Transverse colon (tissue), 4 donors: ENCODE measurements at regions not wholly inside any gene's neighbourhood (a gene's known extent, or its start where the extent isn't known, plus 50 kb on each side); places are given as distances from the start of the nearest gene placed in this dataset.

ENCODE experiments used
- DNase-seq: peaks from one replicate; pipeline ENCODE4 v3.0.0-alpha.2; 2019
- H3K27ac ChIP-seq, 4 donors: fragments of 200-600 bp; sonication (generic); 2 replicates each; pipeline ENCODE4 v1.5.1; 2016 to 2018; ENCODE audit warnings: inconsistent platforms in 4 of 4
- H3K27me3 ChIP-seq: fragments of 200-600 bp; sonication (generic); 2 replicates; pipeline ENCODE4 v1.5.1; 2017; ENCODE audit warnings: inconsistent platforms
- H3K36me3 ChIP-seq, 4 donors: fragments of 200-600 bp; sonication (generic); 2 replicates each; pipeline ENCODE4 v1.5.1; 2017 to 2019; ENCODE audit warnings: inconsistent platforms in 4 of 4
- H3K4me1 ChIP-seq, 4 donors: fragments of 200-600 bp; sonication (generic); 2 replicates each; pipeline ENCODE4 v1.5.1; 2017 to 2020; ENCODE audit warnings: inconsistent platforms in 4 of 4
- H3K4me3 ChIP-seq, 4 donors: fragments of 200-600 bp; sonication (generic); 1 replicate in 1 of 4; 2 replicates in 3 of 4; pipeline versions ENCODE4 v1.5.1 to v1.6.1; 2017 to 2019; ENCODE audit warnings: inconsistent platforms in 4 of 4
- H3K9me3 ChIP-seq, 2 donors: fragments of 200-600 bp; sonication (generic); 2 replicates each; pipeline ENCODE4 v1.5.1; 2017 to 2019; ENCODE audit warnings: inconsistent platforms in 2 of 2
- EP300 ChIP-seq: sonication (generic); formaldehyde crosslinking; IDR thresholded peaks from one replicate; pipeline ENCODE4 v1.6.1; 2017; ENCODE audit warnings: antibody characterized with exemption, low read depth
- POLR2A ChIP-seq: fragments of 450-650 bp; IDR thresholded peaks from one replicate; pipeline ENCODE4 v1.6.1; 2016; ENCODE audit warnings: antibody characterized with exemption, mild to moderate bottlenecking, moderate library complexity
- POLR2AphosphoS5 ChIP-seq, 3 donors: sonication (generic); formaldehyde crosslinking; IDR thresholded peaks; one replicate each; pipeline ENCODE4 v1.6.1; 2016; ENCODE audit warnings: antibody characterized with exemption in 3 of 3
- WGBS, 2 donors: methylation state at CpG; one replicate each; pipeline ENCODE4 v1.1.5; 2018; ENCODE audit warnings: low coverage in 1 of 2; 5-methylcytosine and 5-hydroxymethylcytosine counted together
- in situ Hi-C, 4 donors: fragments of 200-750 bp; cut with MboI; loops; one replicate each; pipeline versions ENCODE4 v1.15.0 to v1.15.1; 2017; ENCODE audit warnings: low sequenced_read_pairs in 3 of 4, low pct_ligation_motif_present in 1 of 4, low pct_unique_long_range_greater_than_20kb in 1 of 4
- intact Hi-C: fragments of 100-400 bp; cut with DNase I; formaldehyde crosslinking; loops from one replicate; pipeline ENCODE4 v1.15.1; 2023; ENCODE audit warnings: low total_unique reads
- TF ChIP-seq, protein P1 (sequence below), 5 experiments: fragments of 200-600 bp in 3 of 5; fragments of 450-650 bp in 2 of 5; sonication (generic) in 3 of 5; IDR thresholded peaks; 1 replicate in 2 of 5; 2 replicates in 3 of 5; pipeline ENCODE4 v1.5.1; 2016 to 2017; ENCODE audit warnings: antibody characterized with exemption in 5 of 5, inconsistent platforms in 3 of 5, mild to moderate bottlenecking in 2 of 5, moderate library complexity in 1 of 5

DNA sequence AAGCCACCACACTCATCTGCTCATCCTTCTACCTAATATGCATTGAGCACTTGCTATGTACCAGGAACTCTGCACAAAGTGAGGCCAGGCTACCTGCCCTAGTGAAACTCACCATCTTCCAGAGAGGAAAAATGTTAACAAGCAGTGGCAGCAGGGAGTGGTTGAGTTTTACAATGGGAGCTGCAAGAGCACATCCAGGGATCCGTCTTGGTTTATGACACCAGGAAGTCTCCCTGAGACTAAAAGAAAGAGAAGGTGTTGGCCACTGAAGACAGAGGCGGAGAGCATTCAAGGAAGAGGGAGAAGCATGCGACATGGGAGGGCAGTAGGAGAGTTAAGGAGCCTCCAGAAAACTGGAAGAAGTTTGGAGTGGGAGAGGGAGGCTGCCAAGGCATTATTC, 178.1 kb upstream of the CPEB2 start:
- DNase-seq = peak; percentile 39
- TF ChIP-seq POLR2AphosphoS5 (IDR thresholded peaks at IDR 0.05) = no peak
- no peak for TF ChIP-seq EP300
- TF ChIP-seq, protein P1, sequence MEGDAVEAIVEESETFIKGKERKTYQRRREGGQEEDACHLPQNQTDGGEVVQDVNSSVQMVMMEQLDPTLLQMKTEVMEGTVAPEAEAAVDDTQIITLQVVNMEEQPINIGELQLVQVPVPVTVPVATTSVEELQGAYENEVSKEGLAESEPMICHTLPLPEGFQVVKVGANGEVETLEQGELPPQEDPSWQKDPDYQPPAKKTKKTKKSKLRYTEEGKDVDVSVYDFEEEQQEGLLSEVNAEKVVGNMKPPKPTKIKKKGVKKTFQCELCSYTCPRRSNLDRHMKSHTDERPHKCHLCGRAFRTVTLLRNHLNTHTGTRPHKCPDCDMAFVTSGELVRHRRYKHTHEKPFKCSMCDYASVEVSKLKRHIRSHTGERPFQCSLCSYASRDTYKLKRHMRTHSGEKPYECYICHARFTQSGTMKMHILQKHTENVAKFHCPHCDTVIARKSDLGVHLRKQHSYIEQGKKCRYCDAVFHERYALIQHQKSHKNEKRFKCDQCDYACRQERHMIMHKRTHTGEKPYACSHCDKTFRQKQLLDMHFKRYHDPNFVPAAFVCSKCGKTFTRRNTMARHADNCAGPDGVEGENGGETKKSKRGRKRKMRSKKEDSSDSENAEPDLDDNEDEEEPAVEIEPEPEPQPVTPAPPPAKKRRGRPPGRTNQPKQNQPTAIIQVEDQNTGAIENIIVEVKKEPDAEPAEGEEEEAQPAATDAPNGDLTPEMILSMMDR (IDR thresholded peaks at IDR 0.05) = no peak
- TF ChIP-seq POLR2A = no peak
- Histone ChIP-seq H3K27ac (peak overlapping the region in 2 of 4 donors; percentile 31 to 68), H3K36me3 (no peaks in the 10 kb centered on the region), H3K4me1 (peaks cover 0 to 4% (median 1%) of the 10 kb centered on the region in 4 donors), H3K9me3 (no peaks in the 10 kb centered on the region), H3K27me3 (no peaks in the 10 kb centered on the region), H3K4me3 (no peak overlapping the region)
- in situ Hi-C loops (no loop called here), intact Hi-C loops (no loop called here)
- 51 to 52% methylated on average over 3 of the region's 3 CpGs for WGBS, 2 donors

DNA sequence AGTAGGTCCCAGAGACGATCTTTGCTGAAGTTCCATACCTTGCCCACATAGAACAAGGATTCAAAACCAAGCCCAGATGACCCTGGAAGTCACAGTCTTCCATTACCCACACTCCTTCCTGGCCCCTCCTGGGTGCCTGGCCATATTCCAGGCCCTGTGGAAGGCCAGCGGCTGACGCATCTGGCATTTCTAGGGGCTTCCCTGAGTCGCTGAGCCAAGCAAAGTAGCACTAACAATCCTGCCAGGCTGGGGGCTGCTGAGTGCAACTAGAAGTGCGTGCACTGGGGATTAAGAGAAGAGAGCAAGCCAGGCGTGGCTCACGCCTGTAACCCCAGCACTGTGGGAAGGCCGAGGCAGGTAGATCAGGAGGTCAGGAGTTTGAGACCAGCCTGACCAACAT, 175.2 kb upstream of the CPEB2 start:
- DNase-seq = no peak
- in situ Hi-C loops (no loop called here), intact Hi-C loops (no loop called here)
- H3K27ac ChIP-seq = no peak overlapping the region
- no peaks in the 10 kb centered on the region for H3K9me3 ChIP-seq
- H3K4me1 ChIP-seq = peaks cover 0 to 4% (median 1%) of the 10 kb centered on the region in 4 donors
- H3K4me3 ChIP-seq = no peak overlapping the region
- 72% methylated on average over 8 of the region's 8 CpGs; no CpG with 5 or more reads in 1 of the 2 donors for WGBS, 2 donors
- H3K36me3 ChIP-seq = no peaks in the 10 kb centered on the region
- no peaks in the 10 kb centered on the region for H3K27me3 ChIP-seq
- no peak for TF ChIP-seq POLR2AphosphoS5 (IDR thresholded peaks at IDR 0.05)
- TF ChIP-seq, protein P1 (IDR thresholded peaks at IDR 0.05) = no peak
- no peak for TF ChIP-seq EP300
- no peak for TF ChIP-seq POLR2A

DNA sequence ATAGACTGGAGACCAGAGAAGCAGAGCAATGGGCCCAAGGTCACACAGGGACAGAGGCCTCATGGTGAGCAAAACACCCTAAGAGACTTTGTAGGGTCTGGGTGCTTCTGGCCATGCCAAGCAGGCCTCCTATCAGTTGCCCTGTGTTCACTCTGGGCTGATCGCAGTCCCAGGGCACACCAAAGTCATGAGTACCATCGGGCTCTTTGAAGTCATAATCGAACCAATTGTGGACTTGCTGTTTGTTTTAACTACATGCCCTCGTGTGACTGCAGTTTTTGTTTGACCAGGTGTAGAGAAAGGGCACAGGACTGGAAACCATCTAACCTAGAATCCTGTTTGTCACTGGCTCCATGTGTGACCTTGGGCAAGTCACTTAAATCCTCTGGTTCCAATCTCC, 172.5 kb upstream of the CPEB2 start:
- H3K4me3 ChIP-seq = no peak overlapping the region
- intact Hi-C loops (no loop called here), in situ Hi-C loops (no loop called here)
- no peak for DNase-seq
- no peaks in the 10 kb centered on the region for H3K9me3 ChIP-seq
- whole genome bisulfite sequencing, 2 donors = 57 to 66% methylated on average over 3 to 4 of the region's 4 CpGs
- no peaks in the 10 kb centered on the region for H3K36me3 ChIP-seq
- no peaks in the 10 kb centered on the region for H3K27me3 ChIP-seq
- TF ChIP-seq POLR2A (no peak), POLR2AphosphoS5 (IDR thresholded peaks at IDR 0.05) (no peak), EP300 (no peak)
- TF ChIP-seq, protein P1 (IDR thresholded peaks at IDR 0.05) = no peak
- no peak overlapping the region for H3K27ac ChIP-seq
- peaks cover 0 to 8% (median 2%) of the 10 kb centered on the region in 4 donors for H3K4me1 ChIP-seq

DNA sequence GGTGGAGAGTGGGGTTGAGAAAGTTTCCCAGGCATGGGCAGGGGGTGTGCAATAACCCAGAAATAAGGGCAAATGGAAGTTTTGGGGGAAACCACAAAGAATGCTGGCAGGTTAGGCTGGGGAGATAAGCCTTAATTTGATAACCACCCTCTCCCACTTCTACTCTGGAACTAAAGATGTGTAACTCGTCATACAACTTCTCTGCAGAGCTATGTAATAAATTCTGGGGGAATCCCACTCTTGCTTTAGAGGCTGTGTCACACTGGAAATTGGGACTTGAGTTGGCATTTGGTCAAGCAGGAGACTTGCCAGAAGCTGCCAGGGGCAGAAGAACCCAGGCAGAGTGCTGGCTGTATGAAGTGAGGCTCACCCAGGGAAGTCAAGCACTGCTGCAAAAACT, 170.9 kb upstream of the CPEB2 start:
- in situ Hi-C loops = no loop called here
- DNase-seq = no peak
- no peak for TF ChIP-seq POLR2AphosphoS5 (IDR thresholded peaks at IDR 0.05)
- TF ChIP-seq, protein P1 (IDR thresholded peaks at IDR 0.05) = no peak
- TF ChIP-seq EP300 = no peak
- no peak for TF ChIP-seq POLR2A
- H3K4me3 ChIP-seq = no peak overlapping the region
- no peaks in the 10 kb centered on the region for H3K36me3 ChIP-seq
- no peaks in the 10 kb centered on the region for H3K27me3 ChIP-seq
- peaks cover 0 to 8% (median 2%) of the 10 kb centered on the region in 4 donors for H3K4me1 ChIP-seq
- no peak overlapping the region for H3K27ac ChIP-seq
- 25 to 47% methylated on average over 1 of the region's 1 CpG for WGBS, 2 donors
- no peaks in the 10 kb centered on the region for H3K9me3 ChIP-seq
- intact Hi-C loops = no loop called here
